ENCODE measurements at regions not wholly inside any gene's neighbourhood (a gene's known extent, or its start where the extent isn't known, plus 50 kb on each side); places are given as distances from the start of the nearest gene placed in this dataset.

GRCh38 chr2:236882930-236883329 is 202.8 kb upstream of the COPS8 start:
- TF ChIP-seq CTCF (IDR thresholded peaks at IDR 0.05 in 2 of 3, conservative IDR thresholded peaks at IDR 0.05 in 1 of 3; ENCODE audit: insufficient read depth in 2 of 3, low read depth in 1 of 3, low read length in 3 of 3) = no peak
- no peak for TF ChIP-seq MAZ (CRISPR knock-in tag; conservative IDR thresholded peaks at IDR 0.05 in 1 of 2, IDR thresholded peaks at IDR 0.05 in 1 of 2)
- TF ChIP-seq EP300 (IDR thresholded peaks at IDR 0.05; ENCODE audit: low read length) = no peak
- TF ChIP-seq L3MBTL2 (IDR thresholded peaks at IDR 0.05) = no peak
- no peak for TF ChIP-seq FOXK1 (CRISPR knock-in tag; IDR thresholded peaks at IDR 0.05; ENCODE audit: borderline replicate concordance)
- TF ChIP-seq MAX (CRISPR knock-in tag; IDR thresholded peaks at IDR 0.05) = no peak

All from K562 (cell line).